ENCODE measurements at regions not wholly inside any gene's neighbourhood (a gene's known extent, or its start where the extent isn't known, plus 50 kb on each side); places are given as distances from the start of the nearest gene placed in this dataset.

DNA sequence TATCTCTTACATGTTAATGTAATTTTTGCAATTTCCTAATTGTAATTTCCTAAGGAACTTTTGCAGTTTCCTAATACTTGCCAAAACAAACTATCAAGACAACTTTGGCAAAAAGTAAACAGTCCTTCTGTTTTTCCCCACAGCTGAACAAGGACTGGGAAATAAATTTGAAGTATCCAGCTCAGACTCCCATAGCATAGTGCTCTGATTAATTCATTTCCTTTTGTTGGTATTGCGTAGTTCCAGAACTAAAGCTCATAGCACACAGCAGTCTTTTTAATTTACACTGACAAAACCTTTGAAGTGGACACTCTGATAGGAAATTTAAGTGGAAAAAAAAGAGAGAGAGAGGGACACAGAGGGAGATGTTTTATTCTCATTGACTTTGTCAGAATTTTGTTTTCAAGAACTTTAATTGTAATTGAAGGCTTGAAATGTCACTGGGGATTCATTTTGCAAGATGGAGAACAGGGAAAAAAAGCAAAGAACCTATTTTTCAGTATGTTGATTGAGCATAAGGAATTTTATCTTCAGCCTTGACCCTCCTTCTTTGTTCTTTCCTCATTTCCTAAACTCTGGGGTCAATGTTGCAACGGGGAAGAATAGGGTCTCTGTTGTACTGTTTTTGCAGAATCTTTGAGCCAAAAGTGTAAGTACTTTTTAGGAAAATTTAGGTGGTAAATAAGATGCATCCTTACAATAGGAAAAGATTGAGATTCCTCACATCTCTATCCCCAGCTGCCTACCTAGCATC lies 232.2 kb upstream of the NPSR1 start:
- Histone ChIP-seq H3K18ac (ENCODE audit: extremely low read depth, low read length) (no peak overlapping the region), H3K14ac (ENCODE audit: insufficient read length) (no peak overlapping the region), H2AFZ (ENCODE audit: low read length) (no peak overlapping the region), H3K9me3 (ENCODE audit: insufficient read depth in 2 of 2, low read depth in 1 of 2, low read length in 1 of 2) (peaks cover 2% of the 10 kb centered on the region in 2 experiments; a peak in 2 of 4 replicates), H3K36me3 (ENCODE audit: control insufficient read depth in 2 of 4, insufficient read depth in 4 of 4, low read length in 3 of 4) (no peaks in the 10 kb centered on the region), H3K27me3 (replicated peaks in 1 of 4; ENCODE audit: control insufficient read depth in 3 of 4, extremely low read depth in 1 of 4, insufficient read depth in 3 of 4, low read length in 3 of 4) (no peaks in the 10 kb centered on the region), H4K8ac (ENCODE audit: extremely low read depth, insufficient read depth, low read length) (no peak overlapping the region), H3K79me1 (ENCODE audit: low read depth, low read length) (no peaks in the 10 kb centered on the region), H3K56ac (replicated peaks; ENCODE audit: insufficient read length, low read depth, low read length) (no peak overlapping the region), H3K79me2 (ENCODE audit: control insufficient read depth in 1 of 2, insufficient read depth in 2 of 2, low read length in 2 of 2) (no peaks in the 10 kb centered on the region), H2BK120ac (replicated peaks; ENCODE audit: low read depth, low read length) (no peak overlapping the region), H4K5ac (ENCODE audit: insufficient read length, low read depth, low read length) (no peak overlapping the region), H3K4me2 (ENCODE audit: insufficient read depth in 1 of 2, low read depth in 2 of 2, low read length in 2 of 2) (no peak overlapping the region), H4K91ac (replicated peaks; ENCODE audit: insufficient read length, low read length) (no peak overlapping the region), H4K20me1 (replicated peaks in 1 of 2; ENCODE audit: control insufficient read depth in 1 of 2, insufficient read depth in 2 of 2, low read length in 2 of 2) (no peaks in the 10 kb centered on the region), H2BK5ac (ENCODE audit: low read depth, low read length) (no peak overlapping the region), H3K23me2 (ENCODE audit: low read depth, low read length) (no peaks in the 10 kb centered on the region), H2BK20ac (ENCODE audit: low read length) (no peak overlapping the region), H2AK5ac (ENCODE audit: low read depth, low read length) (no peak overlapping the region), H3K27ac (ENCODE audit: low read depth, low read length) (no peak overlapping the region), H2BK15ac (ENCODE audit: low read length) (no peak overlapping the region), H3K4me1 (replicated peaks in 1 of 4; ENCODE audit: control insufficient read depth in 3 of 4, insufficient read depth in 4 of 4, low read length in 3 of 4) (no peaks in the 10 kb centered on the region), H3K23ac (ENCODE audit: insufficient read length) (no peak overlapping the region), H2BK12ac (ENCODE audit: low read depth, low read length) (no peak overlapping the region), H3K4me3 (ENCODE audit: extremely low read depth in 1 of 4, insufficient read depth in 2 of 4, low read depth in 3 of 4, low read length in 4 of 4) (no peak overlapping the region), H3K4ac (replicated peaks; ENCODE audit: insufficient read length, low read depth, low read length) (no peak overlapping the region), H3K9ac (replicated peaks in 1 of 4; ENCODE audit: extremely low read depth in 1 of 4, low read depth in 3 of 4, low read length in 3 of 4) (no peak overlapping the region)
- whole genome bisulfite sequencing, 2 experiments (ENCODE audit: extremely low coverage in 1 of 2, insufficient coverage in 1 of 2, insufficient read length in 1 of 2, insufficient replicate concordance in 2 of 2, low coverage in 1 of 2, low lambda C conversion rate in 2 of 2, missing lambda C conversion rate in 1 of 2) = 90% methylated on average over 2 of the region's 2 CpGs; no CpG with 5 or more reads in 1 of the 2 experiments
- DNase-seq (ENCODE audit: low read depth in 1 of 2, low spot score in 2 of 2) = no peak
- ChIA-PET CTCF (ENCODE audit: partially characterized antibody) (interaction anchor here (1.3 to 3.1 kb wide), 2 partner anchors 105 to 171 kb away, joined by 3 to 13 read pairs; no protein-coding TSS in a partner anchor), POLR2A (ENCODE audit: partially characterized antibody) (no interaction called here)
- TF ChIP-seq TAF7 (optimal IDR thresholded peaks at IDR 0.05; ENCODE audit: borderline replicate concordance, low read depth, low read length) (no peak), NRF1 (IDR thresholded peaks at IDR 0.05; ENCODE audit: low read depth, low read length) (no peak), KDM4A (IDR thresholded peaks at IDR 0.05; ENCODE audit: low read depth, low read length, severe bottlenecking) (no peak)
- no peak for FAIRE-seq

Measured in H1 (cell line).